Testis (tissue), 2 donors: ENCODE measurements at regions not wholly inside any gene's neighbourhood (a gene's known extent, or its start where the extent isn't known, plus 50 kb on each side); places are given as distances from the start of the nearest gene placed in this dataset.

Source experiments
- POLR2A ChIP-seq: fragments of 450-650 bp; IDR thresholded peaks from one replicate; pipeline ENCODE4 v1.6.1; 2017; ENCODE audit warnings: antibody characterized with exemption, mild to moderate bottlenecking, moderate library complexity
- TF ChIP-seq, protein P1 (sequence below), 3 experiments: fragments of 450-650 bp in 2 of 3; fragments of 200-600 bp in 1 of 3; sonication (generic) in 1 of 3; IDR thresholded peaks; one replicate each; pipeline ENCODE4 v1.5.1; 2016 to 2019; ENCODE audit warnings: antibody characterized with exemption in 3 of 3, mild to moderate bottlenecking in 2 of 3, moderate library complexity in 1 of 3

DNA sequence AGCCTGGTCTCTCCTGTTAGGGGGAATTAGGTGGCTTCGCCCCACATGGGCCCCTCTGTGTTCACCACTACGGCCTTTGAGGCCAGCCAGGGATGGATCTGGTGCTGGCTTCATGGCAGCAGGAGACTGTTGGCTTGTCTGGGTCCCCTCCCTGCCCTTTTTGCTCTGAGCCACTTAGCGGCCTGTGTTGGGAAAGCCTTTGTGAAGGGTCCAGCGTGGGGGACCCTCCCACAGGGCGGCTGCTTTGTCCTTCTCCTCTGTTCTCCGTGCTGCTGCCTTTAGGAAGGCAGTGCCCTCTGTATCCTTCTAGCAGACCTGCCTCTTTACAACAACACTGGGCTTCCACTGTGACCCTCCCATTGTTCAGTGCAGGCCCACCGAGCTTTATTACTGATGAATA lies 118.4 kb downstream of the TSN start:
- TF ChIP-seq, protein P1, sequence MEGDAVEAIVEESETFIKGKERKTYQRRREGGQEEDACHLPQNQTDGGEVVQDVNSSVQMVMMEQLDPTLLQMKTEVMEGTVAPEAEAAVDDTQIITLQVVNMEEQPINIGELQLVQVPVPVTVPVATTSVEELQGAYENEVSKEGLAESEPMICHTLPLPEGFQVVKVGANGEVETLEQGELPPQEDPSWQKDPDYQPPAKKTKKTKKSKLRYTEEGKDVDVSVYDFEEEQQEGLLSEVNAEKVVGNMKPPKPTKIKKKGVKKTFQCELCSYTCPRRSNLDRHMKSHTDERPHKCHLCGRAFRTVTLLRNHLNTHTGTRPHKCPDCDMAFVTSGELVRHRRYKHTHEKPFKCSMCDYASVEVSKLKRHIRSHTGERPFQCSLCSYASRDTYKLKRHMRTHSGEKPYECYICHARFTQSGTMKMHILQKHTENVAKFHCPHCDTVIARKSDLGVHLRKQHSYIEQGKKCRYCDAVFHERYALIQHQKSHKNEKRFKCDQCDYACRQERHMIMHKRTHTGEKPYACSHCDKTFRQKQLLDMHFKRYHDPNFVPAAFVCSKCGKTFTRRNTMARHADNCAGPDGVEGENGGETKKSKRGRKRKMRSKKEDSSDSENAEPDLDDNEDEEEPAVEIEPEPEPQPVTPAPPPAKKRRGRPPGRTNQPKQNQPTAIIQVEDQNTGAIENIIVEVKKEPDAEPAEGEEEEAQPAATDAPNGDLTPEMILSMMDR (IDR thresholded peaks at IDR 0.05), result no peak
- TF ChIP-seq POLR2A, result no peak
